Esophagus muscularis mucosa (tissue), 4 donors: ENCODE measurements at regions not wholly inside any gene's neighbourhood (a gene's known extent, or its start where the extent isn't known, plus 50 kb on each side); places are given as distances from the start of the nearest gene placed in this dataset.

Experiments
- DNase-seq: peaks from one replicate; pipeline ENCODE4 v3.0.0-alpha.2; 2017; ENCODE audit errors: extremely low spot score
- H3K27ac ChIP-seq, 4 donors: fragments of 200-600 bp; sonication (generic); replicated peaks in 1 of 4; 1 replicate in 3 of 4; 2 replicates in 1 of 4; pipeline ENCODE4 v1.5.1; 2016 to 2019; ENCODE audit warnings: mild to moderate bottlenecking in 1 of 4
- H3K27me3 ChIP-seq, 4 donors: fragments of 200-600 bp; sonication (generic); one replicate each; pipeline versions ENCODE4 v1.5.1 to v1.6.0; 2016 to 2019
- H3K36me3 ChIP-seq, 4 donors: fragments of 200-600 bp; sonication (generic); one replicate each; pipeline ENCODE4 v1.5.1; 2016 to 2019
- H3K4me1 ChIP-seq, 4 donors: fragments of 200-600 bp; sonication (generic); one replicate each; pipeline ENCODE4 v1.5.1; 2016 to 2019
- H3K4me3 ChIP-seq, 4 donors: fragments of 200-600 bp; sonication (generic); 1 replicate in 2 of 4; 2 replicates in 2 of 4; pipeline ENCODE4 v1.5.1; 2016 to 2019; ENCODE audit warnings: mild to moderate bottlenecking in 4 of 4, moderate library complexity in 1 of 4
- H3K9me3 ChIP-seq, 4 donors: fragments of 200-600 bp; sonication (generic); 1 replicate in 3 of 4; 2 replicates in 1 of 4; pipeline ENCODE4 v1.5.1; 2016 to 2019
- EP300 ChIP-seq: sonication (generic); formaldehyde crosslinking; IDR thresholded peaks from one replicate; pipeline ENCODE4 v1.6.1; 2017; ENCODE audit warnings: antibody characterized with exemption
- POLR2A ChIP-seq: fragments of 450-650 bp; IDR thresholded peaks from one replicate; pipeline ENCODE4 v1.6.1; 2017; ENCODE audit warnings: antibody characterized with exemption, moderate library complexity, mild to moderate bottlenecking, low read depth
- POLR2AphosphoS5 ChIP-seq, 2 donors: sonication (generic); formaldehyde crosslinking; IDR thresholded peaks; one replicate each; pipeline ENCODE4 v1.6.1; 2017; ENCODE audit warnings: antibody characterized with exemption in 2 of 2
- WGBS: methylation state at CpG from one replicate; pipeline ENCODE4 v1.1.5; 2018; 5-methylcytosine and 5-hydroxymethylcytosine counted together
- intact Hi-C: fragments of 100-400 bp; cut with DNase I; formaldehyde crosslinking; loops from one replicate; pipeline ENCODE4 v1.15.1; 2023
- TF ChIP-seq, protein P1 (sequence below), 3 experiments: fragments of 200-600 bp in 2 of 3; fragments of 450-650 bp in 1 of 3; sonication (generic) in 2 of 3; IDR thresholded peaks; one replicate each; pipeline ENCODE4 v1.5.1; 2017 to 2019; ENCODE audit warnings: antibody characterized with exemption in 3 of 3, mild to moderate bottlenecking in 2 of 3, moderate library complexity in 1 of 3

DNA sequence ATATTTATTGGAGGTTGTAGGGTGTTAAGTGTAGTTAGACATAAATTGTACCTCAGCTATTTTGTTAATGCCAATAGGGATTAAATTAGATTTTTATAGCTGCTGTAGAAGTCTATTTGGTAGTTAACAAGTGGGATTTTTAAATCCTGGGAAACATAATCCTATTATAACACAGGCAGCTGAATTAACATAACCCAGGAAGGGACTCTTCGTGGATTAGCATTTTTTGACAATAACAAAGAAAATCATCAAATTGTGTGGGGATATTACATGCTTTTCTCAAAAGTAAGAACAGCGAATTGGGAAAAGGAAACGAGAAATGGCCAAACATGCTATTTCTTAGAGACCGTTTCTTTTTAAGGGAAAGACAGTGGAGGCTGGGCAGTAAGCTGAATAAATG is 172.8 kb downstream of the ZIC5 start:
- 64% methylated on average over 4 of the region's 4 CpGs for WGBS
- H3K9me3 ChIP-seq, result no peaks in the 10 kb centered on the region
- no peaks in the 10 kb centered on the region for H3K4me1 ChIP-seq
- intact Hi-C loops, result no loop called here
- H3K4me3 ChIP-seq, result no peak overlapping the region
- H3K27me3 ChIP-seq, result no peaks in the 10 kb centered on the region
- no peak for TF ChIP-seq POLR2AphosphoS5 (IDR thresholded peaks at IDR 0.05)
- DNase-seq, result no peak
- H3K36me3 ChIP-seq, result no peaks in the 10 kb centered on the region
- no peak overlapping the region for H3K27ac ChIP-seq

DNA sequence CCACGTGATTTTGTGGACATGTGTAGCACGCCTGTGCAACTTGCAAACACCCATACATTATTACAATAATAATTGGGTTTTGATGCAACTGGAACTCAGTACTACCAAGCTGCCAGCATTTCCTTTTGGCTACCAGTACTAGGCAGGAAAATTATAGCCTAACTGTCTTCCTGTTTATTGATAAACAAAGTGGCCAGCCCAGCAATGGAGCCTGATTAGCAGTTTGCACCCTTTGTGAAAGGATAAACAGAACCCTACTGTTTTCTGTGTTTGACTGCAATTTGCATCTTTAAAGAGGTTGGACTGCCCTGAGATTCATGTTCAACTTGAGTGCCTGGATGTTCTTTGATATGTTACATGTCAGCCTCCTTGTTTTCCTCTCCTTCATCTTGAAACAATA is 173.9 kb downstream of the ZIC5 start:
- no peaks in the 10 kb centered on the region for H3K36me3 ChIP-seq
- TF ChIP-seq POLR2AphosphoS5 (IDR thresholded peaks at IDR 0.05), result no peak
- TF ChIP-seq, protein P1, sequence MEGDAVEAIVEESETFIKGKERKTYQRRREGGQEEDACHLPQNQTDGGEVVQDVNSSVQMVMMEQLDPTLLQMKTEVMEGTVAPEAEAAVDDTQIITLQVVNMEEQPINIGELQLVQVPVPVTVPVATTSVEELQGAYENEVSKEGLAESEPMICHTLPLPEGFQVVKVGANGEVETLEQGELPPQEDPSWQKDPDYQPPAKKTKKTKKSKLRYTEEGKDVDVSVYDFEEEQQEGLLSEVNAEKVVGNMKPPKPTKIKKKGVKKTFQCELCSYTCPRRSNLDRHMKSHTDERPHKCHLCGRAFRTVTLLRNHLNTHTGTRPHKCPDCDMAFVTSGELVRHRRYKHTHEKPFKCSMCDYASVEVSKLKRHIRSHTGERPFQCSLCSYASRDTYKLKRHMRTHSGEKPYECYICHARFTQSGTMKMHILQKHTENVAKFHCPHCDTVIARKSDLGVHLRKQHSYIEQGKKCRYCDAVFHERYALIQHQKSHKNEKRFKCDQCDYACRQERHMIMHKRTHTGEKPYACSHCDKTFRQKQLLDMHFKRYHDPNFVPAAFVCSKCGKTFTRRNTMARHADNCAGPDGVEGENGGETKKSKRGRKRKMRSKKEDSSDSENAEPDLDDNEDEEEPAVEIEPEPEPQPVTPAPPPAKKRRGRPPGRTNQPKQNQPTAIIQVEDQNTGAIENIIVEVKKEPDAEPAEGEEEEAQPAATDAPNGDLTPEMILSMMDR (IDR thresholded peaks at IDR 0.05), result no peak
- no peak for TF ChIP-seq EP300
- TF ChIP-seq POLR2A, result no peak
- no peaks in the 10 kb centered on the region for H3K9me3 ChIP-seq
- no peaks in the 10 kb centered on the region for H3K4me1 ChIP-seq
- 65% methylated on average over 2 of the region's 2 CpGs for WGBS
- peak; percentile 72 for DNase-seq
- intact Hi-C loops, result no loop called here
- H3K27ac ChIP-seq, result no peak overlapping the region
- H3K4me3 ChIP-seq, result no peak overlapping the region
- H3K27me3 ChIP-seq, result no peaks in the 10 kb centered on the region

GRCh38 chr13:99796175-99796819 is 175.3 kb downstream of the ZIC5 start:
- no peak for TF ChIP-seq POLR2A
- TF ChIP-seq, protein P1 (IDR thresholded peaks at IDR 0.05), result no peak
- no peak for TF ChIP-seq POLR2AphosphoS5 (IDR thresholded peaks at IDR 0.05)
- TF ChIP-seq EP300, result no peak
- DNase-seq, result peak; percentile 21
- Histone ChIP-seq H3K9me3 (no peaks in the 10 kb centered on the region), H3K27me3 (no peaks in the 10 kb centered on the region), H3K27ac (no peak overlapping the region), H3K4me3 (no peak overlapping the region), H3K36me3 (no peaks in the 10 kb centered on the region), H3K4me1 (no peaks in the 10 kb centered on the region)
- intact Hi-C loops, result no loop called here

- no peaks in the 10 kb centered on the region for H3K36me3 ChIP-seq
- no peaks in the 10 kb centered on the region for H3K4me1 ChIP-seq
- H3K4me3 ChIP-seq, result no peak overlapping the region
- no peak for DNase-seq
- TF ChIP-seq, protein P1 (IDR thresholded peaks at IDR 0.05), result no peak
- TF ChIP-seq POLR2A, result no peak
- TF ChIP-seq EP300, result no peak
- no peak for TF ChIP-seq POLR2AphosphoS5 (IDR thresholded peaks at IDR 0.05)
- 76% methylated on average over 10 of the region's 10 CpGs for WGBS
- no peaks in the 10 kb centered on the region for H3K9me3 ChIP-seq
- H3K27ac ChIP-seq, result no peak overlapping the region
- H3K27me3 ChIP-seq, result no peaks in the 10 kb centered on the region
- intact Hi-C loops, result no loop called here
Observed at GRCh38 chr13:99792079-99792921, 179.3 kb downstream of the ZIC5 start.

DNA sequence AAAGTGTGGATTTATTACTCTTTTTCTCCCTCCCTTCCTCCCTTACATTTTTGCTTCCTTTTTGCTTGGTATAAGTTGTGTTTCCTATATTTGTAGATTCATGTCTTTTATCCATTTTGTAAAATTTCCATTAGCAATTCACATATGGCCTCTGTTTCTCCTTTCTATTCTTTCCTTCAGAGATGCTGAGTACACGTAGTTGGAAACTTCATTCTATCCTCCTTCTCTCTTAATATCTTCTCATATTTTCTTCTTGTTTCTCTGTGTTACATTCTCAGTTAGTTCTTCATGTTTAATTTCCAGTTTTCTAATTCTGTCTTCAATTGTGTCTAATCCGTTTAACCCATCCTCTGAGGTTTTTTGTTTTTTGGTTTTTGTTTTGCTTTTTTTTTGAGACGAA is 188.9 kb downstream of the ZIC5 start:
- H3K4me3 ChIP-seq, result no peak overlapping the region
- H3K27ac ChIP-seq, result no peak overlapping the region
- H3K36me3 ChIP-seq, result no peaks in the 10 kb centered on the region
- intact Hi-C loops, result no loop called here
- TF ChIP-seq POLR2A (no peak), EP300 (no peak), POLR2AphosphoS5 (IDR thresholded peaks at IDR 0.05) (no peak)
- TF ChIP-seq, protein P1 (IDR thresholded peaks at IDR 0.05), result no peak
- 93% methylated on average over 3 of the region's 3 CpGs for WGBS
- no peak for DNase-seq
- H3K9me3 ChIP-seq, result peaks cover 0 to 18% (median 15%) of the 10 kb centered on the region in 4 donors
- no peaks in the 10 kb centered on the region for H3K27me3 ChIP-seq
- H3K4me1 ChIP-seq, result no peaks in the 10 kb centered on the region
